Hepatocyte (in vitro differentiated cells): ENCODE measurements at regions not wholly inside any gene's neighbourhood (a gene's known extent, or its start where the extent isn't known, plus 50 kb on each side); places are given as distances from the start of the nearest gene placed in this dataset.

ENCODE experiments used
- DNase-seq: peaks from one replicate; pipeline ENCODE4 v3.0.0-alpha.2; 2016; ENCODE audit warnings: low spot score
- H2AFZ ChIP-seq: fragments of 200-600 bp; sonication (generic); 2 replicates; pipeline ENCODE4 v1.6.0; 2016; ENCODE audit warnings: antibody characterized with exemption, mild to moderate bottlenecking
- H3K27ac ChIP-seq: fragments of 200-600 bp; sonication (generic); 2 replicates; pipeline ENCODE4 v1.5.1; 2016; ENCODE audit warnings: mild to moderate bottlenecking
- H3K27me3 ChIP-seq: fragments of 200-600 bp; sonication (generic); 2 replicates; pipeline ENCODE4 v1.6.1; 2016
- H3K36me3 ChIP-seq: fragments of 200-600 bp; sonication (generic); replicated peaks from 2 replicates; pipeline ENCODE4 v1.5.1; 2016; ENCODE audit warnings: low read depth; ENCODE audit not compliant: insufficient read depth
- H3K4me1 ChIP-seq: fragments of 200-600 bp; sonication (generic); 2 replicates; pipeline ENCODE4 v1.5.1; 2016; ENCODE audit warnings: mild to moderate bottlenecking, moderate library complexity; ENCODE audit not compliant: insufficient read depth
- H3K4me2 ChIP-seq: fragments of 200-600 bp; sonication (generic); 2 replicates; pipeline ENCODE4 v1.6.0; 2016
- H3K4me3 ChIP-seq: fragments of 200-600 bp; sonication (generic); 2 replicates; pipeline ENCODE4 v1.5.1; 2016; ENCODE audit warnings: mild to moderate bottlenecking
- H3K79me2 ChIP-seq: fragments of 200-600 bp; sonication (generic); 2 replicates; pipeline ENCODE4 v1.6.0; 2017; ENCODE audit warnings: mild to moderate bottlenecking
- H3K9me2 ChIP-seq: fragments of 200-600 bp; sonication (generic); replicated peaks from 2 replicates; pipeline ENCODE4 v1.6.0; 2017; ENCODE audit warnings: mild to moderate bottlenecking; ENCODE audit not compliant: insufficient read depth
- H3K9me3 ChIP-seq: fragments of 200-600 bp; sonication (generic); 2 replicates; pipeline ENCODE4 v1.5.1; 2016; ENCODE audit warnings: low read depth, mild to moderate bottlenecking
- H4K20me1 ChIP-seq: fragments of 200-600 bp; sonication (generic); 2 replicates; pipeline ENCODE4 v1.6.0; 2016; ENCODE audit warnings: mild to moderate bottlenecking; ENCODE audit not compliant: insufficient read depth, poor library complexity, severe bottlenecking
- CTCF ChIP-seq: fragments of 200-600 bp; sonication (generic); IDR thresholded peaks from 2 replicates; pipeline ENCODE4 v1.5.1; 2016; ENCODE audit warnings: antibody characterized with exemption, mild to moderate bottlenecking; ENCODE audit not compliant: poor library complexity
- EZH2 ChIP-seq: fragments of 200-600 bp; sonication (generic); IDR thresholded peaks from 2 replicates; pipeline ENCODE4 v1.6.1; 2016; ENCODE audit warnings: antibody characterized with exemption, mild to moderate bottlenecking, borderline replicate concordance
- EZH2phosphoT487 ChIP-seq: fragments of 200-600 bp; sonication (generic); IDR thresholded peaks from one replicate; pipeline ENCODE4 v1.6.1; 2018; ENCODE audit warnings: antibody characterized with exemption, mild to moderate bottlenecking, low read depth, moderate library complexity; ENCODE audit not compliant: unreplicated experiment, severe bottlenecking
- WGBS: methylation state at CpG from one replicate; pipeline ENCODE4 v1.1.6; 2016; ENCODE audit warnings: low lambda C conversion rate; ENCODE audit errors: missing lambda C conversion rate; 5-methylcytosine and 5-hydroxymethylcytosine counted together

- H3K27me3 ChIP-seq = no peaks in the 10 kb centered on the region
- H3K27ac ChIP-seq = no peak overlapping the region
- H3K4me1 ChIP-seq = peaks cover 2% of the 10 kb centered on the region
- DNase-seq = no peak
- H3K36me3 ChIP-seq = no peaks in the 10 kb centered on the region
- no peaks in the 10 kb centered on the region for H4K20me1 ChIP-seq
- 81% methylated on average over 3 of the region's 3 CpGs for WGBS
- no peak overlapping the region for H3K4me2 ChIP-seq
- H2AFZ ChIP-seq = no peak overlapping the region
- no peak for TF ChIP-seq EZH2
- no peak for TF ChIP-seq EZH2phosphoT487
- TF ChIP-seq CTCF = no peak
- no peaks in the 10 kb centered on the region for H3K9me3 ChIP-seq
- no peaks in the 10 kb centered on the region for H3K9me2 ChIP-seq
- H3K4me3 ChIP-seq = no peak overlapping the region
- H3K79me2 ChIP-seq = no peaks in the 10 kb centered on the region
Observed at GRCh38 chr1:229874136-229874535, 192.9 kb upstream of the GALNT2 start.

DNA sequence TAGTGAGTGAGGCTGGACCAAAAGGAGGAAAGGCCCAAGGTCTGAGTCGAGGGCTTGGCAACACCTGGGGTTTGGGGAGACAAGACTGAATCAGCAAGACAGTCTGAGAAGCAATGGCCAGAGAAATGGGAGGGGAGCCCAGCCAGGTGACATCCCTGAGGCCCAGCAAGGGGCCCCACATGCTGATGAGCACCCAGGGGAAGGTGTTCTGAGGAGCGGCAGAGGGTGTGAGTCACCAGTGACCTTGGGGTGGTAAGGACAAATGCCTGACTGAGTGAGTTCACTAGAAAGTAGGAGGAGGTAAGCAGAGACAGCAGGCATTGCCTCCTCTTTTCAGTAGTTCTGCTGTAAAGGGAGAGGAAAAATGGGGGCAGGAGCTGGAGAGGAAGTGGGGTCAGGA, 192.4 kb upstream of the GALNT2 start:
- H3K4me3 ChIP-seq = no peak overlapping the region
- TF ChIP-seq EZH2phosphoT487 = no peak
- no peak for TF ChIP-seq CTCF
- no peak for TF ChIP-seq EZH2
- no peak overlapping the region for H3K27ac ChIP-seq
- H4K20me1 ChIP-seq = no peaks in the 10 kb centered on the region
- H3K9me2 ChIP-seq = no peaks in the 10 kb centered on the region
- WGBS = 79% methylated on average over 2 of the region's 2 CpGs
- DNase-seq = peak; percentile 59
- no peaks in the 10 kb centered on the region for H3K36me3 ChIP-seq
- H2AFZ ChIP-seq = no peak overlapping the region
- H3K9me3 ChIP-seq = no peaks in the 10 kb centered on the region
- no peaks in the 10 kb centered on the region for H3K27me3 ChIP-seq
- no peak overlapping the region for H3K4me2 ChIP-seq
- no peaks in the 10 kb centered on the region for H3K4me1 ChIP-seq
- no peaks in the 10 kb centered on the region for H3K79me2 ChIP-seq

DNA sequence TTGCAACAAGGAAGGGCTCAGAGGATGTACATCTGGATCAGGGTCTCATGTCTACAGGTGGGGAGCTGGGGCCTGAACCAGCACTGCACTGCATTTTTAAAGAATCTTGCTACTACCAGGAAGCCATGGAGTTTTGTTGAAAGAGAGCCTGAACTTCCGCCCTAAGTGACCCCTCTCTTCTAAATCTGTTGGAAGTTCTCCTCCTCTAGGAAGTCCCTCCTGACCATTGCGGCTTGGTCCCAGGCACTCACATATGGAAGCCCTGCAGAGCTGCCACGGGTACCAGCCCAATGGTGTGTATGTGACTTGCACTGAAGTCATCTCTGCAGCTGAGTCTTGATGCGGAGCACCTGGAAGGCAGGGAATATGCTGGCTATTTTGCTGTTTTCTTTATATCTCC, 192.0 kb upstream of the GALNT2 start:
- Histone ChIP-seq H3K4me3 (no peak overlapping the region), H3K79me2 (no peaks in the 10 kb centered on the region), H3K36me3 (no peaks in the 10 kb centered on the region), H3K27me3 (no peaks in the 10 kb centered on the region), H4K20me1 (no peaks in the 10 kb centered on the region), H3K9me2 (no peaks in the 10 kb centered on the region), H2AFZ (no peak overlapping the region), H3K4me1 (no peaks in the 10 kb centered on the region), H3K27ac (no peak overlapping the region), H3K9me3 (no peaks in the 10 kb centered on the region), H3K4me2 (no peak overlapping the region)
- DNase-seq = no peak
- TF ChIP-seq EZH2phosphoT487 (no peak), EZH2 (no peak), CTCF (no peak)
- WGBS = 91% methylated on average over 4 of the region's 4 CpGs

- Histone ChIP-seq H2AFZ (no peak overlapping the region), H3K4me1 (no peaks in the 10 kb centered on the region), H3K9me3 (no peaks in the 10 kb centered on the region), H3K4me3 (no peak overlapping the region), H3K27ac (no peak overlapping the region), H3K9me2 (no peaks in the 10 kb centered on the region), H4K20me1 (no peaks in the 10 kb centered on the region), H3K4me2 (no peak overlapping the region), H3K36me3 (no peaks in the 10 kb centered on the region), H3K79me2 (no peaks in the 10 kb centered on the region), H3K27me3 (no peaks in the 10 kb centered on the region)
- WGBS = 78% methylated on average over 3 of the region's 3 CpGs
- TF ChIP-seq CTCF = no peak
- TF ChIP-seq EZH2phosphoT487 = no peak
- no peak for TF ChIP-seq EZH2
- DNase-seq = no peak
Observed at GRCh38 chr1:229879746-229880145, 187.3 kb upstream of the GALNT2 start.
